Body of pancreas (tissue), 4 donors: ENCODE measurements at regions not wholly inside any gene's neighbourhood (a gene's known extent, or its start where the extent isn't known, plus 50 kb on each side); places are given as distances from the start of the nearest gene placed in this dataset.

Experiments
- CTCF ChIP-seq, 7 experiments: fragments of 450-650 bp in 4 of 7; fragments of 200-600 bp in 3 of 7; sonication (generic) in 3 of 7; IDR thresholded peaks; one replicate each; pipeline ENCODE4 v1.5.1; 2016 to 2019; ENCODE audit warnings: antibody characterized with exemption in 7 of 7
- POLR2A ChIP-seq, 3 donors: fragments of 450-650 bp; IDR thresholded peaks; one replicate each; pipeline ENCODE4 v1.6.1; 2016; ENCODE audit warnings: antibody characterized with exemption in 3 of 3, mild to moderate bottlenecking in 2 of 3

- TF ChIP-seq CTCF (IDR thresholded peaks at IDR 0.05) (no peak), POLR2A (IDR thresholded peaks at IDR 0.05) (no peak)
Observed at GRCh38 chr20:6311097-6311496, 188.3 kb upstream of the FERMT1 start.
